Right cardiac atrium (tissue), 5 donors: ENCODE measurements at regions not wholly inside any gene's neighbourhood (a gene's known extent, or its start where the extent isn't known, plus 50 kb on each side); places are given as distances from the start of the nearest gene placed in this dataset.
A peak's percentile ranks its signal among the peaks of the same experiment; 100 is the strongest.

Source experiments
- ATAC-seq, 2 donors: fragments of 200-7000 bp; cut with Tn5 transposase; one replicate each; pipeline versions ENCODE4 v1.8.0 to v1.9.1; 2020; ENCODE audit warnings: moderate library complexity in 2 of 2, mild to moderate bottlenecking in 1 of 2
- DNase-seq, 3 donors: peaks; one replicate each; pipeline ENCODE4 v3.0.0-alpha.2; 2020
- H3K27ac ChIP-seq: one replicate; pipeline ENCODE4 v1.5.1; 2013; ENCODE audit warnings: mild to moderate bottlenecking, low read length, control low read depth, moderate library complexity
- H3K27me3 ChIP-seq: one replicate; pipeline ENCODE4 v1.6.1; 2013; ENCODE audit not compliant: control insufficient read depth, insufficient read depth
- H3K4me1 ChIP-seq: one replicate; pipeline ENCODE4 v1.6.1; 2013; ENCODE audit warnings: low read length; ENCODE audit not compliant: control insufficient read depth, insufficient read depth
- H3K4me3 ChIP-seq: one replicate; pipeline ENCODE4 v1.5.1; 2013; ENCODE audit warnings: low read length, control low read depth
- H3K9me3 ChIP-seq: one replicate; pipeline ENCODE4 v1.6.1; 2013; ENCODE audit warnings: low read length; ENCODE audit not compliant: control insufficient read depth
- WGBS: extraction: QIAGEN DNeasy Blood & Tissue Kit; methylation state at CpG from one replicate; pipeline ENCODE4 v1.1.7; 2013; 5-methylcytosine and 5-hydroxymethylcytosine counted together
- intact Hi-C, 4 donors: fragments of 100-400 bp; cut with DNase I; formaldehyde crosslinking; loops; one replicate each; pipeline versions ENCODE4 v1.11.0 to v1.14.0; 2022 to 2023
- donor health status: healthy with polysubstance abuse.
- donor health status: DM: no; HTN: yes; CAD: no.
- donor health status: DM: no; HTN: no; CAD: no.
- donor health status: DM: no; HTN: yes; CAD: no; lungs with severe emphysema.
- donor health status: DM: yes; HTN: yes; CAD: no.

GRCh38 chr14:105871590-105871989 lies 345.2 kb downstream of the TMEM121 start:
- H3K9me3 ChIP-seq: no peaks in the 10 kb centered on the region
- DNase-seq: no peak
- 52% methylated on average over 3 of the region's 3 CpGs for WGBS

GRCh38 chr14:105873870-105874512 lies 347.6 kb downstream of the TMEM121 start:
- intact Hi-C loops: no loop called here
- Histone ChIP-seq H3K4me1 (no peaks in the 10 kb centered on the region), H3K27ac (no peak overlapping the region), H3K4me3 (no peak overlapping the region), H3K27me3 (no peaks in the 10 kb centered on the region), H3K9me3 (no peaks in the 10 kb centered on the region)
- WGBS: 63% methylated on average over 4 of the region's 4 CpGs
- DNase-seq (no peak), ATAC-seq (no peak)

More at GRCh38 chr14:105871590-105871989, 345.2 kb downstream of the TMEM121 start:
- H3K4me3 ChIP-seq: no peak overlapping the region
- ATAC-seq: no peak
- no peaks in the 10 kb centered on the region for H3K27me3 ChIP-seq
- intact Hi-C loops: no loop called here
- no peaks in the 10 kb centered on the region for H3K4me1 ChIP-seq
- no peak overlapping the region for H3K27ac ChIP-seq

GRCh38 chr14:105876158-105876557 lies 349.8 kb downstream of the TMEM121 start:
- DNase-seq (no peak), ATAC-seq (no peak)
- H3K4me3 ChIP-seq: no peak overlapping the region
- no peaks in the 10 kb centered on the region for H3K9me3 ChIP-seq
- WGBS: 72% methylated on average over 4 of the region's 4 CpGs
- intact Hi-C loops: no loop called here
- H3K27me3 ChIP-seq: no peaks in the 10 kb centered on the region
- H3K4me1 ChIP-seq: no peaks in the 10 kb centered on the region
- no peak overlapping the region for H3K27ac ChIP-seq

GRCh38 chr14:105876829-105877228 lies 350.4 kb downstream of the TMEM121 start:
- DNase-seq (no peak), ATAC-seq (no peak)
- WGBS: 89% methylated on average over 8 of the region's 8 CpGs
- Histone ChIP-seq H3K27me3 (no peaks in the 10 kb centered on the region), H3K4me3 (no peak overlapping the region), H3K4me1 (no peaks in the 10 kb centered on the region), H3K27ac (no peak overlapping the region), H3K9me3 (no peaks in the 10 kb centered on the region)
- intact Hi-C loops: no loop called here

GRCh38 chr14:105877645-105878044 lies 351.3 kb downstream of the TMEM121 start:
- Histone ChIP-seq H3K9me3 (no peaks in the 10 kb centered on the region), H3K27me3 (no peaks in the 10 kb centered on the region), H3K27ac (no peak overlapping the region), H3K4me1 (no peaks in the 10 kb centered on the region), H3K4me3 (no peak overlapping the region)
- DNase-seq (peak in 1 of 3 donors; percentile 28), ATAC-seq (no peak)
- 82% methylated on average over 9 of the region's 9 CpGs for WGBS
- intact Hi-C loops: no loop called here

GRCh38 chr14:105878125-105878524 lies 351.7 kb downstream of the TMEM121 start:
- no peaks in the 10 kb centered on the region for H3K4me1 ChIP-seq
- no peak overlapping the region for H3K4me3 ChIP-seq
- DNase-seq (peak in 1 of 3 donors; percentile 25), ATAC-seq (no peak)
- H3K27ac ChIP-seq: no peak overlapping the region
- H3K27me3 ChIP-seq: no peaks in the 10 kb centered on the region
- H3K9me3 ChIP-seq: no peaks in the 10 kb centered on the region
- WGBS: 80% methylated on average over 12 of the region's 12 CpGs
- intact Hi-C loops: no loop called here

GRCh38 chr14:105878554-105878953 lies 352.2 kb downstream of the TMEM121 start:
- no peaks in the 10 kb centered on the region for H3K4me1 ChIP-seq
- H3K27ac ChIP-seq: no peak overlapping the region
- ATAC-seq (no peak), DNase-seq (peak in 1 of 3 donors; percentile 23)
- intact Hi-C loops: no loop called here
- H3K9me3 ChIP-seq: no peaks in the 10 kb centered on the region
- WGBS: 84% methylated on average over 13 of the region's 13 CpGs
- no peaks in the 10 kb centered on the region for H3K27me3 ChIP-seq
- no peak overlapping the region for H3K4me3 ChIP-seq

GRCh38 chr14:105879503-105879866 lies 353.1 kb downstream of the TMEM121 start:
- no peaks in the 10 kb centered on the region for H3K4me1 ChIP-seq
- no peaks in the 10 kb centered on the region for H3K9me3 ChIP-seq
- no peak overlapping the region for H3K27ac ChIP-seq
- DNase-seq (no peak), ATAC-seq (no peak)
- 81% methylated on average over 7 of the region's 7 CpGs for WGBS
- no peaks in the 10 kb centered on the region for H3K27me3 ChIP-seq
- intact Hi-C loops: no loop called here
- H3K4me3 ChIP-seq: no peak overlapping the region

- no peaks in the 10 kb centered on the region for H3K4me1 ChIP-seq
- WGBS: 82% methylated on average over 14 of the region's 14 CpGs
- no peaks in the 10 kb centered on the region for H3K9me3 ChIP-seq
- no peak overlapping the region for H3K4me3 ChIP-seq
- H3K27ac ChIP-seq: no peak overlapping the region
- no peaks in the 10 kb centered on the region for H3K27me3 ChIP-seq
- DNase-seq (peak in 2 of 3 donors; percentile 7 to 58), ATAC-seq (peak in 1 of 2 donors; percentile 30)
- intact Hi-C loops: no loop called here
Measured at GRCh38 chr14:105879867-105880561, 353.6 kb downstream of the TMEM121 start.

GRCh38 chr14:105880616-105881015 lies 354.2 kb downstream of the TMEM121 start:
- H3K27ac ChIP-seq: no peak overlapping the region
- 67% methylated on average over 11 of the region's 11 CpGs for WGBS
- intact Hi-C loops: no loop called here
- no peaks in the 10 kb centered on the region for H3K9me3 ChIP-seq
- no peaks in the 10 kb centered on the region for H3K27me3 ChIP-seq
- H3K4me1 ChIP-seq: no peaks in the 10 kb centered on the region
- DNase-seq: peak; percentile 4 to 31 (median 20)
- no peak overlapping the region for H3K4me3 ChIP-seq
- no peak for ATAC-seq

GRCh38 chr14:105881021-105881930 lies 354.9 kb downstream of the TMEM121 start:
- no peaks in the 10 kb centered on the region for H3K9me3 ChIP-seq
- DNase-seq (peak in 2 of 3 donors; percentile 4 to 25), ATAC-seq (no peak)
- intact Hi-C loops: no loop called here
- no peaks in the 10 kb centered on the region for H3K4me1 ChIP-seq
- WGBS: 68% methylated on average over 18 of the region's 18 CpGs
- no peak overlapping the region for H3K4me3 ChIP-seq
- H3K27me3 ChIP-seq: no peaks in the 10 kb centered on the region
- H3K27ac ChIP-seq: no peak overlapping the region
